CD4-positive, alpha-beta T cell treated with Interleukin-4 for 1 hour (primary cell): ENCODE measurements at regions not wholly inside any gene's neighbourhood (a gene's known extent, or its start where the extent isn't known, plus 50 kb on each side); places are given as distances from the start of the nearest gene placed in this dataset.
"Not testable (repeated sequence)": the region's sequence is repeated elsewhere in the genome, so short reads cannot be mapped to it uniquely, and the experiment has no call there.

ENCODE experiments used
- DNase-seq, 2 donors: peaks; one replicate each; pipeline ENCODE4 v3.0.0-alpha.2; 2020 to 2022

DNA sequence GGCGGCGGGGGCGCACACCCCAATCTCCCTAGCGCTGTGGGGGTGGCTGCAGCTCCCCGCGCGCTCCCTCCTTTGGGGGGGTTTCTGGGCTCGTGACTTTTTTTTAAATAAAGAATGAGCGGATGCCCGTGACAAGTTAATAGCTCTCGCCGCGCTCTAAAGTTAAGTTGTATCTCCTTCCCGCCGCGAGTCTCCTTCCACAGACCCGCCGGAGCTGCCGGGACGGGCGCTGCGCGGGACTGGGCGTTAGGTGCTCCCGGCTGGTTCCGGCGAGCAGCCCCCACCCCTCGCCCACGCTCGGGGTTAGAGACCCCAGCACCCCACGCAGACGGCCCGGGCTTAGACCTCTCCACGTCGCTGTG is 82.6 kb upstream of the HMGA2 start:
- no peak for DNase-seq

- DNase-seq: no peak
Measured at GRCh38 chr12:65742018-65743010, 82.0 kb upstream of the HMGA2 start.

GRCh38 chr12:65744236-65744840 is 79.9 kb upstream of the HMGA2 start:
- not testable (repeated sequence) for DNase-seq

DNA sequence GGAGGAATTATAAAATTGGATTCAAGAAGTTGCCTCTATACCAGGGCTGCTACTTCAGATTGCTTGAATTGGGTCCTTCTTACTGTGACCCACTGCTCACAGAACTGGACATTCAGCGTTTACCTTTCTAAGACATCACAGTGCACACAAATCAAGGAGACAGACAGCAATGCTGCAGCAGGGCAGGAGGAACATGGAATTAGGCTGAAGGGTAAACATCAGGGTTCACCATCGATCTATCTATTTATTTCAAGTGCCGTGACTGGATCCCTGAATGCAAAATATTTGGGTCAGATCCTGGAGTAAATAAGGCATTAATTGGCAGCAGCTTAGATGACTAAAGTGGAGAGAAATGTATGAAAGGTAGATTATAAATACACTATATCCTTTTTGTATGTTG is 76.9 kb upstream of the HMGA2 start:
- no peak for DNase-seq

DNA sequence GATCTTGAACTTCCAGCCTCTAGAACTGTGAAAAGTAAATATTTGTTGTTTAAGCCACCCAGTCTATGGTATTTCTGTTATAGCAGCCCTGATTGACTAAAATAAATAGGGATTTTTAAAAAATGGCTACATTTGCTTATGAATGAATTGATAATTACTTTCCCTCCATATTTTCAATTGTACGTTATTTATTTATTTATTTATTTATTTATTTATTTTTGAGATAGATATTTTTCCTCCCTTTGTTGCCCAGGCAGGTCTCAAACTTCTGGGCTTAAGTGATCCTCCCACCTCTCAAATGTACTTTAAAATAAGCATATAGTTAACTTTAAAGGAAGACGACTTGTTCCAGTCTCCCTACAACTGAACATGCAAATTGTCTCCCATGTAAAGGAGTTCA is 76.0 kb upstream of the HMGA2 start:
- DNase-seq: no peak

DNA sequence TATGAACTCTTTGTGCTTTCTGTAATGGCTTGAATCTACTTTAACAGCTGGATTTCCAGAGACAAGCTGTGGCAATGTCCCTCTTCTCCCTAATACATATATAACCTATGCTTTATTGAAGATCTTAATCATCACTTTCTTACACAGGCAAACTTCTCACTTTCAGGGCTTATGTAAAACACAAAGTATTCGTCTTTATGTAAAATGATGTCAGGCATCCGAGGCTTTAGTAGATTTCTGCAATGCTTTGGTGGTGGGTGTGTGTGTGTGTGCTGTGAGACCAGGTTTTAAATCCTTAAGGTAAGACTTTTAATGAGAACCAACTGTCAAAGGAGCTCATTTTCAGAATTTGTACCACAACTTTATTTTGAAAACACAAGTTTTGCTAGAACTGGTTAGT is 70.0 kb upstream of the HMGA2 start:
- no peak for DNase-seq

GRCh38 chr12:65754744-65755595 is 69.3 kb upstream of the HMGA2 start:
- no peak for DNase-seq

GRCh38 chr12:65755596-65755978 is 68.7 kb upstream of the HMGA2 start:
- DNase-seq: no peak

- no peak for DNase-seq
Measured at GRCh38 chr12:65756267-65756666, 68.0 kb upstream of the HMGA2 start.

GRCh38 chr12:65756956-65757511 is 67.2 kb upstream of the HMGA2 start:
- DNase-seq: no peak

GRCh38 chr12:65758401-65758800 is 65.9 kb upstream of the HMGA2 start:
- DNase-seq: no peak

GRCh38 chr12:65759735-65760134 is 64.5 kb upstream of the HMGA2 start:
- DNase-seq: no peak

- DNase-seq: no peak
Measured at GRCh38 chr12:65761301-65761700, 63.0 kb upstream of the HMGA2 start.

- no peak for DNase-seq
Measured at GRCh38 chr12:65764325-65764724, 60.0 kb upstream of the HMGA2 start.

GRCh38 chr12:65765436-65765813 is 58.9 kb upstream of the HMGA2 start:
- no peak for DNase-seq

- no peak for DNase-seq
Measured at GRCh38 chr12:65769880-65770279, 54.4 kb upstream of the HMGA2 start.
